Left hindlimb (tissue), 1 donor: ENCODE measurements at regions not wholly inside any gene's neighbourhood (a gene's known extent, or its start where the extent isn't known, plus 50 kb on each side); places are given as distances from the start of the nearest gene placed in this dataset.

ENCODE experiments used
- DNase-seq: peaks from one replicate; pipeline ENCODE4 v3.0.0-alpha.2; 2018

DNA sequence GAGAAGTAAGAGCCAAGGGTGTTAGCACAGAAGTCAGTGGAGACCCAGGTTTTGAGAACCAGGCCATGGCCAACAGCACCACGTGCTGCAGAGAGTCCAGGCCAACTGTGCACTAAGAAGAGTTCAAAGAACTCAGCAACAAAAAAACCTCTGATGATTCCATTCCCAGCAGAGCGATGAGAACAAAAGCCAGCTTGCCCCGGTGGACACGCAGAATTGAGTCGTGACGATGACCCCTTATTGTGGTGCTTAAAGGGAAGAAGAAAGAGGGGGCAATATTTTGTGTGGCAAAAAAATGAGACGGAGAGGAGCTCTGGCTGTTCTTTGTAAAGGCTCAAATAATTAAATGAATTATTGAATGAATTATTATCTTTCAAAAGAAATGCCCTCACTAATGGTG is 468.3 kb upstream of the AUTS2 start:
- DNase-seq: no peak

DNA sequence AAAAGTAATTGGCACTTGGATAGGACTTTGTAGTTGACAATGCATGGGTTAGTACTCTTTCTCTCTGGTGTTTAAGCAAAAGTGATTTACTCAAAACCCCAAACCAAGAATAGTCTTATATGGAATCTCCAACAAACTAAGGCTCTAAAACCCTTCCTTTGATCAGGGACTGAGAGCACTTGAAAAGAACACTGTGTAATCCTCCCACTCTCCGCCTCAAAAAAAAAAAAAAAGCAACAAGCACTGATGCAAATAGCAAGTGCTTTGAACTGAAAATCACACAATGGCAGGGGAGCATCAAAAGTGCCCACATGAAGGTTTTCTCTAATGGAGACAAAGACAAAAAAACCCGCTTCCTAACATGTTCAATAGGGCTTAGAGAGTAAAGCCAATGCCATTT is 467.9 kb upstream of the AUTS2 start:
- no peak for DNase-seq

DNA sequence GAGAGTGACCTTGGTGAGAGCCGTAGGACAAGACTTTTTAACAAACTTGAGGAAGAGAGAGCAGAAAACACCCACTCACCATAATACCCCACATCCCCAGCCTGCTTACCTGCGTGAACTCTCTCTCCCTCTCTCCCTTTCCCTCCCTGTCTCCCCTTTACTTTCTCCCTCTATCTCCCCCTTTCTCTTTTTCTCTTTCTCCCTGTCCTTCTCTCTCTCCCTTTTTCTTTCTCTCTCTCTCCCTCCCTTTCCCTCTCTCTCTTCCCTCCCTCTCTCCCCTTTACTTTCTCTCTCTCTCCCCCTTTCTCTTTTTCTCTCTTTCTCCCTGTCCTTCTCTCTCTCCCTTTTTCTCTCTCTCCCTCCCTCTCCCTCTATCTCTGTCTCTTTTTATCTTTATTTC is 464.0 kb upstream of the AUTS2 start:
- DNase-seq: no peak

DNA sequence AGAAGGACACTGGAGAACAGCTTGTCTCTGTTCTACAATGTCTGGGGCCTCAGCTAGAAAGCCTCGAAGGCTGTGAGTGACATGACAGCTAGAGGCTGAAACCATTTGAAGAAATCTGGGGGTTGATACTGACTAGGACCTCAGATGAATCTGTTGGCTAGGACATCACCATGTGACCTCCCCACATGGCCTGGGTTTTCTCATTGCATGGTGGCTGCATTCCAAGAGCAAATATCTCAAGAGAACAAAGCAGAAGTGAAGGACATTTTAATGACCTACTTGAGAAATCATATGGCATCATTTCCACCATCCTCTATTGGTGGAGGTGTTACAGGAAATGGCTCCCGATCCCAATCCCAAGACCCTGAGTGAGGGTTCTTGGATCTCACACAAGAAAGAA is 450.6 kb upstream of the AUTS2 start:
- no peak for DNase-seq

- no peak for DNase-seq
Observed at GRCh38 chr7:69149804-69150782, 448.2 kb upstream of the AUTS2 start.

- no peak for DNase-seq
Observed at GRCh38 chr7:69162326-69162725, 435.9 kb upstream of the AUTS2 start.

DNA sequence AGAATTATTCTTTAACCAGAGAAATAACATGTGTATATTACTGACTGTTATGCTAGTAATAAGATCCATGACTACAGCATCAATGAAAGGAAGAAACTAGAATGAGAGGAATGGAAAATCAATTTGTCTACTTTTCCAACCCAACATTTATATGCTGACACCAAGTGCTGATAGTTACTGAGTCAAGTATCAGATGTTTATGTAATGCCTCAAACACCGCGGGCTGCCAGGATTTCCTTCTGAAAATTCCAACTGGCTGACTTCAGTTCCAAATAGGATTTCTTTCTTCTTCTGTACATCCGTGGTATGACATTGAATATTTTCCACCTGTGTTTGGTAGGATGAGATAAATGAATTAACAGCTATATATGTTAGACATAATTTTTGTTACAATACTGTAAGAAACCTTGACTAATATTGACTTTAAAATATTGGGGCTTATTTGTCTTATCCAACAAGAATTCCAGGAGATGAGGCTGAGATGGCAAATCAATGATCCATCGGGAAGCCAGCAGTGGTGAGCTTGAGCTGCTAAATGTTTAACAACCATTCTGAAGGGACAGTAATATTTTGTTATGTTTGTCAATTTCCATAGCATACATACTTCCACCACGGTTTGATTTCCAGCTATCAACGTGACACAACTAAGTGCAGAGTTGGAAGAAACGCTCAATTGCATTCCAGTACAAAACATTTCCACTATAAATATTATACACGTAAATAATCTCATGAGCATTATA is 435.2 kb upstream of the AUTS2 start:
- peak; percentile 53 for DNase-seq

DNA sequence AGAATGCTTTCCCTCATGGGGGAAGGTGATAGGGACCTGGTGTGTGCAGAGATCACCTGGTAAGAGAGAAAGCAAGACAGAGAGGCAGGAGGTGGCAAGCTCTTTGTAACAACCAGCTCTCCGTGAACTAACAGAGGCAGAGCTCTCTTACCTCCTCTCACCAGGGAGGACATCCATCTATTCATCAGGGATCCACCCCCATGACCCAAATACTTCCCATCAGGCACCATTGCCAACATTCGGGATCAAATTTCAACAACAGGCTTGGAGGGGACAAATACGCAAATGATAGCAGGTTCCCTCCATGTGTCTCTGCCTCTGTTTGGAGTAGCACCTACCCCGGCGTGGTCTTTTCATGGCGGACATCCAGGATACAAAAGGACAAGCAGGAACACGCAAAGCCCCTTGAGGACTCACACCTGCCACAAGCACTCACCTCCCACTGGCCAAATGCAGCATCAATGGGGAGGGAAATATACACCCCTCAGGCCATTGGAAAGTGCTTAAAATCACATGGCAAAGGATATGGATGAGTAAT is 431.2 kb upstream of the AUTS2 start:
- no peak for DNase-seq

DNA sequence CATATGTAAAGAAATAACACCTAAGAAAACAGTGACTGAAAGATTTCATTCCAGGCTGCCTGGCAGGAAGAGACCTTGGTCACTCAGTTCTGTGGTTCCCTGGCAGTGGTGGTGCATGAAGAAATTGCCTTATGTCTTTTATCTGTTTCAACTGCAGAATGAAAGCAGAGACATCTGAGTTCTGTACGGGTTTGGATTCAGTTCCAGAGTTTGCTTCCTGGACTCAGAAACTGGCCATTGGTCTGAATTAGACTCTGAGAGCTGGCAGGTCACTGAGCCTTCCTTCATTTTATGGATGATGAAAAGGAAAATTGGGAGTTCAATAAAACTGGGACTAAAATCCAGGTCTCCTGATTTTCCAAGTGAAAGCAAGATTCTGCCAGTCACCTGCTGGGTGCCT is 428.9 kb upstream of the AUTS2 start:
- no peak for DNase-seq

DNA sequence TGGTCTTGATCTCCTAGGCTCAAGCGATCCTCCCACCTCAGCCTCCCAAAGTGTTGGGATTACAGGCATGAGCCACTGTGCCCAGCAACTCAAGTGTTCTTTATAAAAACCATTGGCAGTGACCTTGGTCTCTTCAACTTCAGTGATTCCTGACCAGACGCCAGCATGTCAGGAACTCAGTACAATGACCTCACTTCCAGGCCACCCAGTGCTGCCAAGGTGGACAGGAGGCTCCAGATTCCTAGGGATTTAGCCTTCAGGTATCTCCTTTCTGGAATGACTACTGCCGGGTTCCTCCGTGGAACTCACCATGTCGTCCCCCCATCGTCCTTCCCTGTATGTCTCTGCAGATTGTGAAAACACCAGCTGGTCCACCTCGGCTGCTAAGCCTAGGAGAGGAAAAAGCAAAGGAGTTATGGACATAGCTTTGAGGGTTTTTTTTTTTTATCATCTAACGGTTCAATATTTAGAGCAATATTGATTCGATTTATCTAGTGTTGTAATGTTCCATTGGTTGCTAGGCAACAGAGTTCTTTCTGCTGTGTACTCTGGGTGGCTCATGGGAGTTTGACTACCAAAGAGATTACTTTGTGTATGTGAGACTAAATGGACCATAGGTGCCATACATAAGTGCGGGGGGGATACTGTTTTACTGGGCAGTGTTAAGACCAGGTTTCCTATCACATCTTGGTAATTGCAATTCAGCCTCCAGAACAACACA is 425.8 kb upstream of the AUTS2 start:
- no peak for DNase-seq

GRCh38 chr7:69173341-69173740 is 424.9 kb upstream of the AUTS2 start:
- no peak for DNase-seq

- DNase-seq: no peak
Observed at GRCh38 chr7:69173846-69174245, 424.4 kb upstream of the AUTS2 start.

- no peak for DNase-seq
Observed at GRCh38 chr7:69176841-69177240, 421.4 kb upstream of the AUTS2 start.

DNA sequence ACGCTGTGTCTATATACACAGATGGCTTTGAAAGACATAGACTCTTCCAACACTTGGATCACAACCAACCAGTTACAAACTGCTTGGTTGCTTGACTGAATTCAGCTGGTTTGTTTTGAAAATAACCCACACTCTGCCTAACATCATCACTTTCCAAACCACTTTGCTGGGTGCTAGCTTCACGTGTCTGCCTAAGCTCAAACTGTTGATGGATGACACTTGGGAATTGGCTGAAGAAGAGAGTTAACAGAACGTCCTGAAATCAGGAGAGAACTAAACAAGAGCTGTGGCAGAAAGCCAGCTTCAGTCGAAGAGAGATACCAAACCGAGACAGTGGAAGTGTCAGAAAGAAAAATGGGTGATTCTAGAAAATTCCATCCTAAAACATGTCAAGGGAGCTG is 420.8 kb upstream of the AUTS2 start:
- DNase-seq: no peak

DNA sequence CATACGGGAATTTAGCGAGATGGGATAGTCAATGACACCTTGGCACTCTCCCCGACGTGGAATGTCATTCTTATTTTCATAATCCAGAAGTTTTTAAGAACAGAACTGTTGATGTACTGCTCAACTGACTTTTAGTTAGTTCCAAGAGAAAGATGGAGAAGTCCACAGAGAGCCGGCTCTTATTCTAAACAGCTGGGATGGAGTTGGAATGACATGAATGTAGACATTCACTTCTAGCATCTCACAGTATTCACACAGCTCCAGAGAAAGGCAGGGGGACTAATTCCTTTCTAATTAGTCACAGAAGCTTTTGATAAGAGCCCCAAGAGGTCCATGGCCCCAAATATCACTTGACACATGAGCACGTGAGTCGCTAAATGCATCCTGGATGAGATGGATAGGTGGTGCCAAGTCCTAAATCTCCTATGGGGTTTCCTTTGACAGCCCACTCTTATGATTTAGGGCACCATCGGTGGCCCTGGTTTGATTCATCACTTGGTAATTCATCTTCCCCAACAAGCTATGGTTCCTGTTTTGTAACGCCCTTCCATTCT is 420.3 kb upstream of the AUTS2 start:
- no peak for DNase-seq

GRCh38 chr7:69180662-69181061 is 417.6 kb upstream of the AUTS2 start:
- DNase-seq: no peak

GRCh38 chr7:69182596-69183467 is 415.4 kb upstream of the AUTS2 start:
- no peak for DNase-seq

- DNase-seq: no peak
Observed at GRCh38 chr7:69184339-69184738, 413.9 kb upstream of the AUTS2 start.

DNA sequence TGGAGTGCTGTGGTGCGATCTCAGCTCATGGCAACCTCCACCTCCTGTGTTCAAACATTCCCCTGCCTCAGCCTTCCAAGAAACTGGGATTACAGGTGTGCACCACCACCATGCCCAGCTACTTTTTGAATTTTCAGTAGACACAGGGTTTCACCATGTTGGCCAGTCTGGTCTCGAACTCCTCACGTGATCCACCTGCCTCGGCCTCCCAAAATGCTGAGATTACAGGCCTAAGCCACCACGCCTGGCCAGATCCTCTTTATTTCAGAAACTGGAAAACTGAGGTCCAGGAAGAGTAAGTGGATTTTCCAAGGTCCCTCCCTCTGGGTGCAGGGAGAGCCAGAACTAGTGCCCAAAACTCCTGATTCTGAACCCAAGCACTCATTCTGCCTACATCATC is 413.1 kb upstream of the AUTS2 start:
- no peak for DNase-seq

DNA sequence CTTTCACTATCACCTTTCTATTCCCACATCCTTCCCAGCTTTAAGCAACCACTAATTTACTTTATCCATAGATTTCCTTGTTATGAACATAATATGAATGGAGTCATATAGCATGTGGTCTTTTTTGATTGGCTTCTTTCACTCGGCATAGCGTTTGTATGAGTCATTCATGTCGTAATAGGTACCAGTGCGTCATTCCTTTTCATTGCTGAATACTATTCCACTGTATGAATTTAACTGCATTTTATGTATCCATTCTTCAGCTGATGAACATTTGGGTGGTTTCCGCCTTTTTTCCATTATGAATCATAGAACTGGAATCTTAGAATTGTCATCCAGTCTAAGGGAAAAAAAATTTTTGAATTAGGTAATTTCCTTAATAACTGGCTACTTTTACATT is 411.3 kb upstream of the AUTS2 start:
- DNase-seq: no peak

GRCh38 chr7:69187824-69188333 is 410.4 kb upstream of the AUTS2 start:
- no peak for DNase-seq

DNA sequence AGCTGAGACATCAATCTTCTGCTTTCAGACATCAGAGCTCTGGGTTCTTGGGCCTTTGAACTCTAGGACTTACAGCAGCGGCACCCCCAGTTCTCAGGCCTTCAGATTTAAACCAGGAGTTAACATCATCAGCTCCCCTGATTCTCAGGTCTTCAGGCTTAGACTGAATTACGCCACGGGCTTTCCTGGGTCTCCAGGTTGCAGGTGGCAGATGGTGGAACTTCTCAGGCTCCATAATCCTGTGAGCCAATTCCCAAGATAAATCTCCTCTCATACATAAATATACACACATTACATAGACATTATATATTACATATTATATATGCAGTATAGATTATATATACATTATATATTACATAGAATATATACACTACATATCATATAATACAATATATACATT is 408.9 kb upstream of the AUTS2 start:
- no peak for DNase-seq
